Body of pancreas (tissue), 4 donors: ENCODE measurements at regions not wholly inside any gene's neighbourhood (a gene's known extent, or its start where the extent isn't known, plus 50 kb on each side); places are given as distances from the start of the nearest gene placed in this dataset.

Source experiments
- POLR2A ChIP-seq, 3 donors: fragments of 450-650 bp; IDR thresholded peaks; one replicate each; pipeline ENCODE4 v1.6.1; 2016; ENCODE audit warnings: antibody characterized with exemption in 3 of 3, mild to moderate bottlenecking in 2 of 3
- TF ChIP-seq, protein P1 (sequence below), 7 experiments: fragments of 450-650 bp in 4 of 7; fragments of 200-600 bp in 3 of 7; sonication (generic) in 3 of 7; IDR thresholded peaks; one replicate each; pipeline ENCODE4 v1.5.1; 2016 to 2019; ENCODE audit warnings: antibody characterized with exemption in 7 of 7

DNA sequence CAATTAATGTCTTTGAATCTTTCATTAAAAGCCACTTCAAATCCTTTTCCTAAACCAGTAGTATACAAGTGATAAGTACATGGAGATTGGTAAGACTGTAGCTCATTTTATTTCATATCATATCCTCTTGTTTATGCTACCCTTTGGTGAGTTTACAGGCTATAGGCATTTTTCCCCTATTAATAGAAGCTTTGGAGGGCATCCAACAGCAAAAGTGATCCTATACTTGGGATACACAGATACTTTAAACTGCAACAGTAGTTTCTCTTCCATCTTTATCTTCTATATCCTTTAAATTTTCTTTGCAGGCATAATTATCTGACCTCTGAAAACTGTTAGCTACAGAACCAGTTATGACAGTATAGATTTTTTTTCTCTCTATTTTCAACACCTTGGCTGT, 114.5 kb upstream of the SPON1 start:
- TF ChIP-seq, protein P1, sequence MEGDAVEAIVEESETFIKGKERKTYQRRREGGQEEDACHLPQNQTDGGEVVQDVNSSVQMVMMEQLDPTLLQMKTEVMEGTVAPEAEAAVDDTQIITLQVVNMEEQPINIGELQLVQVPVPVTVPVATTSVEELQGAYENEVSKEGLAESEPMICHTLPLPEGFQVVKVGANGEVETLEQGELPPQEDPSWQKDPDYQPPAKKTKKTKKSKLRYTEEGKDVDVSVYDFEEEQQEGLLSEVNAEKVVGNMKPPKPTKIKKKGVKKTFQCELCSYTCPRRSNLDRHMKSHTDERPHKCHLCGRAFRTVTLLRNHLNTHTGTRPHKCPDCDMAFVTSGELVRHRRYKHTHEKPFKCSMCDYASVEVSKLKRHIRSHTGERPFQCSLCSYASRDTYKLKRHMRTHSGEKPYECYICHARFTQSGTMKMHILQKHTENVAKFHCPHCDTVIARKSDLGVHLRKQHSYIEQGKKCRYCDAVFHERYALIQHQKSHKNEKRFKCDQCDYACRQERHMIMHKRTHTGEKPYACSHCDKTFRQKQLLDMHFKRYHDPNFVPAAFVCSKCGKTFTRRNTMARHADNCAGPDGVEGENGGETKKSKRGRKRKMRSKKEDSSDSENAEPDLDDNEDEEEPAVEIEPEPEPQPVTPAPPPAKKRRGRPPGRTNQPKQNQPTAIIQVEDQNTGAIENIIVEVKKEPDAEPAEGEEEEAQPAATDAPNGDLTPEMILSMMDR (IDR thresholded peaks at IDR 0.05): no peak
- no peak for TF ChIP-seq POLR2A (IDR thresholded peaks at IDR 0.05)
